COLO668 (cell line): ENCODE measurements at regions not wholly inside any gene's neighbourhood (a gene's known extent, or its start where the extent isn't known, plus 50 kb on each side); places are given as distances from the start of the nearest gene placed in this dataset.

Source experiments
- DNase-seq: peaks from one replicate; lab custom pipeline; 2025; ENCODE audit not compliant: unreplicated experiment; lab: John Stamatoyannopoulos, UW

DNA sequence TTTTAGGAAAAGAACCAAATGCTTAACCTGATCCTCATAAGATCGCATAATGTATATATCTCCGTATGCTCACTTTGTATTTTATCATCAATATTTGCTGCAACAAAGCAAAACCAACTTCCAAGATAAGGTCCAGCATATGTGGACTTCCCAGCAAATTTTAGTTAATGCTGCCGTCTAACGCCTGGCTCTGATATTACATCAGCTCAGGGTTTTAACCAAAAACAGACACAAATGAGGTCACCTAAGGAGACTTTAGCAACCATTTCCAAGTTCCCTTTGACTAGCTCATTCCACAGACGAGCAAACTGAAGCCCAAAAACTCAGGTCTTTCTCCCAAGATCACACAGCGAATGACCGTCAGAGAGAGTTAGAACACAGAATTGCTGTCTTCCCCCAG lies 59.4 kb upstream of the UCN3 start:
- no peak for DNase-seq

DNA sequence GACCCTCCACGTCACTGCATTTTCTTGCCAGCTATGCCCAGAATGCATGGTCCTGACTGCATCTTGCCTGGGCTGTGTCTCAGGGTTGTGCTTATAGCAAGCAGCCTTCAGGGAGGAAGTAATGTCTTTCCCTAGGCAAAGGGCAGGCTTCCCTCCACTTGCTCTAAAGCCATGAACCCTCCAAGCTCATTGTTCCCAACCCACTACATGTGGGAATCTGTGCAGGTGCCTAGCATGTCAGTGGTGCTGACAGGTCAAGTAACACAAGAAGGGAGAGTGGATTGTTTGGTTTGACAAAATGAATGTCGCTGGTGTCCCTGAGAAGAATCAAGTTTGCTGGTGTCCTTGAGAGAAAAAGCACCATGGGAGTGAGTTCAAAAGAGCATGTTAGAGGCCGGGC lies 53.9 kb upstream of the UCN3 start:
- DNase-seq, result no peak

DNA sequence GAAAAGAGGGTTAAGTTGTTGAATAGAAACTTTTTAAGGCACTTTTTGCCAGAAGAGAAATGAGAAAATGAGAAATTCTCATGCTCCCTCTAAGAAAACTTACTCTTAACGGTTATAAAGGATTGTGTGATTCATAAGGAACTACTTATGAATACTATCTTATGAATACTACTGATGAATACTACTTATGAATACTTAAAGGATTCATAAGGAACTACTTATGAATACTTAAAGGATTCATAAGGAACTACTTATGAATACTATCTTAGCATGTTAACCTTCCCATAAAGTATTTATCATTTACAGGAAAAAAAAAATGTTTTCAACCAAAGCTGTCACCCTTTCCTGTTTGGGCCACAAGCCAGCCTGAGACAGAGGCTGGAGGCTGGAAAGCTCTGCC lies 53.1 kb upstream of the UCN3 start:
- DNase-seq, result no peak

DNA sequence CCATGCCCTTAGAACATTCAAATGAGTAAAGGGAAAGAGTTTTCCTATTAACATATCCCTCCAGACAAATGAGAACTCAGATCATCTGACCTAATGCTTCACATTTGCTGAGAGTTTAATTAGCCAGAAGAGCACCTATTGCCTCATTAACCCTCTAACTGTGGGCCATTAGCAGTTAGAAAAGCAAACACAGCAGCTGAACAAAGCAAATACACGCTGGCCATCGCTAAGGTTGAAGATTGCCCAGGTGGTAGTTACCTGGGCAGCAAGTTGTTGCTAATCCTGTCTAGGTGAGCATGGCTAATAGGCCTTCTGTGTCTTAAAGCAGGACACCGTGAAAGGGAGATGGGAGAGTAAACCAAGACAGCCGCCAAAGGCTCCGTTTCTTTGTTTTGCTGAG lies 49.9 kb upstream of the UCN3 start:
- peak; percentile 48 for DNase-seq
